ENCODE measurements at regions not wholly inside any gene's neighbourhood (a gene's known extent, or its start where the extent isn't known, plus 50 kb on each side); places are given as distances from the start of the nearest gene placed in this dataset.
A peak's percentile ranks its signal among the peaks of the same experiment; 100 is the strongest.

DNA sequence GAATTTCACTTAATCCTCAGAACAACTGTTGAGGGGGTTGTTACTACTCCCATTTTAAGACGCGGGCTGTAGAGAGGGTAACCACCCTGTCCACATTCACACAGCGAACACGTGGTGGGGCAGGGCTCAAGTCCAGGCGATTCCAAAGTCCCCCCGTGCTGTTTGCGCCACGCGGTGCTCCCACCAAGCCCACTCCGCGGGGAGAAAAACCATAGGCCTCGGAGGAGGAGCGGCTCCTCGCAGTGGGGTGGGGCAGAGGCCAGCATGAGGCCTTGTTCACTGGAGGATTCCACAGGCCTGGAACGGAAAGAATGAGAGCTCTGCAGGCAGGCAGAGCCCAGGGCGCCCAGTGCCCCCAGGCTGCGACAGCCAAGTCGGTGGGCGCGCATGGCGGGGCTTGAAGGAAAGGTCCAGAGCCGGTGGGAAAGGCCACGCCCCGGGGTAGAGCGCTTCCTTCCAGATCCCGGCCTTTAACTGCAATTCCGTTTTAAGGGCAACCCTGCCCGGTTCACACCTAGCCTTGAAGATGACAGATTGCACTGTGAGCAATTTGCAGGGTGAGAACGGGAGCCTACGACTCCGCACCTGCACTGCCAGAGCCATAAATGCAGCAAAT lies 161.8 kb upstream of the TBL1XR1 start:
- Mint-ChIP-seq H3K4me3 (peak overlapping the region; percentile 91), H3K4me1 (peaks cover 64% of the 10 kb centered on the region), H3K27ac (peak overlapping the region; percentile 98), H3K9me3 (ENCODE audit: insufficient read depth) (no peaks in the 10 kb centered on the region), H3K27me3 (no peaks in the 10 kb centered on the region)
- Histone ChIP-seq H3K79me2 (ENCODE audit: control insufficient read depth, insufficient read depth, low read length) (no peaks in the 10 kb centered on the region), H4K20me1 (ENCODE audit: control insufficient read depth, insufficient read depth, low read length, poor library complexity, severe bottlenecking) (no peaks in the 10 kb centered on the region), H3K27me3 (replicated peaks in 1 of 4; ENCODE audit: control extremely low read depth in 1 of 4, control insufficient read depth in 3 of 4, insufficient read depth in 4 of 4, low read length in 3 of 4) (no peaks in the 10 kb centered on the region), H3K4me3 (ENCODE audit: control extremely low read depth in 1 of 5, extremely low read depth in 1 of 5, insufficient read depth in 1 of 5, low read depth in 2 of 5, low read length in 4 of 5) (peak overlapping the region; percentile 8 to 87 (median 58)), H3K27ac (ENCODE audit: low read length in 2 of 2) (peak overlapping the region; percentile 57 to 90), H3K9ac (ENCODE audit: low read length) (peak overlapping the region; percentile 86), H2AFZ (ENCODE audit: insufficient read depth, low read depth, low read length, poor library complexity, severe bottlenecking) (peak overlapping the region; percentile 52), H3K36me3 (replicated peaks in 1 of 2; ENCODE audit: control extremely low read depth in 1 of 2, control insufficient read depth in 1 of 2, extremely low read depth in 1 of 2, insufficient read depth in 2 of 2, low read length in 1 of 2) (no peaks in the 10 kb centered on the region), H3K9me3 (ENCODE audit: control extremely low read depth in 1 of 3, control insufficient read depth in 2 of 3, insufficient read depth in 1 of 3, low read length in 2 of 3) (no peaks in the 10 kb centered on the region), H3K4me1 (ENCODE audit: control insufficient read depth in 2 of 2, insufficient read depth in 2 of 2, low read length in 2 of 2) (peaks cover 41 to 53% of the 10 kb centered on the region in 2 donors), H3K4me2 (replicated peaks; ENCODE audit: low read depth, low read length, poor library complexity, severe bottlenecking) (peak overlapping the region; percentile 97)
- intact Hi-C loops (cut with micrococcal nuclease), result loop anchor here (1.0 to 10.0 kb wide), 3 partner anchors 41 to 308 kb away; no protein-coding TSS in a partner anchor
- no peak for TF ChIP-seq EZH2 (IDR thresholded peaks at IDR 0.05; ENCODE audit: borderline replicate concordance, insufficient read depth, low read depth, low read length, poor library complexity, severe bottlenecking)
- TF ChIP-seq, protein P1, sequence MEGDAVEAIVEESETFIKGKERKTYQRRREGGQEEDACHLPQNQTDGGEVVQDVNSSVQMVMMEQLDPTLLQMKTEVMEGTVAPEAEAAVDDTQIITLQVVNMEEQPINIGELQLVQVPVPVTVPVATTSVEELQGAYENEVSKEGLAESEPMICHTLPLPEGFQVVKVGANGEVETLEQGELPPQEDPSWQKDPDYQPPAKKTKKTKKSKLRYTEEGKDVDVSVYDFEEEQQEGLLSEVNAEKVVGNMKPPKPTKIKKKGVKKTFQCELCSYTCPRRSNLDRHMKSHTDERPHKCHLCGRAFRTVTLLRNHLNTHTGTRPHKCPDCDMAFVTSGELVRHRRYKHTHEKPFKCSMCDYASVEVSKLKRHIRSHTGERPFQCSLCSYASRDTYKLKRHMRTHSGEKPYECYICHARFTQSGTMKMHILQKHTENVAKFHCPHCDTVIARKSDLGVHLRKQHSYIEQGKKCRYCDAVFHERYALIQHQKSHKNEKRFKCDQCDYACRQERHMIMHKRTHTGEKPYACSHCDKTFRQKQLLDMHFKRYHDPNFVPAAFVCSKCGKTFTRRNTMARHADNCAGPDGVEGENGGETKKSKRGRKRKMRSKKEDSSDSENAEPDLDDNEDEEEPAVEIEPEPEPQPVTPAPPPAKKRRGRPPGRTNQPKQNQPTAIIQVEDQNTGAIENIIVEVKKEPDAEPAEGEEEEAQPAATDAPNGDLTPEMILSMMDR (IDR thresholded peaks at IDR 0.05), result no peak
- ATAC-seq (ENCODE audit: low read depth) (peak; percentile 37), DNase-seq (no peak)
- 32% methylated on average over 27 of the region's 31 CpGs for WGBS (ENCODE audit: insufficient coverage)
- POLR2A ChIA-PET, result interaction anchor here (0.8 to 3.1 kb wide), 8 partner anchors 21 to 308 kb away, joined by 4 to 48 read pairs (median 6); partner anchors contain the start of gene TBL1XR1
- CTCF ChIA-PET, result interaction anchor here (0.8 to 5.0 kb wide), 13 partner anchors 11 to 308 kb away, joined by 3 to 73 read pairs (median 6); partner anchors contain the start of gene TBL1XR1
